GM12878 (cell line): ENCODE measurements at regions not wholly inside any gene's neighbourhood (a gene's known extent, or its start where the extent isn't known, plus 50 kb on each side); places are given as distances from the start of the nearest gene placed in this dataset.

ENCODE experiments used
- ATAC-seq: fragments of 200-7000 bp; cut with Tn5 transposase; 3 replicates; pipeline ENCODE4 v1.9.1; 2020; ENCODE audit warnings: mild to moderate bottlenecking, moderate library complexity
- BruUV-seq: library from RNA; stranded (reverse); fragments of 400-500 nt; replicated peaks from 2 replicates; lab custom pipeline; 2021; lab: Mats Ljungman, UMichigan
- CTCF ChIA-PET: fragments of 300-600 bp; sonication (Branson Sonifier 250); formaldehyde crosslinking; extraction: SDS; loops from one replicate; lab custom pipeline; 2021; ENCODE audit warnings: inconsistent platforms; lab: Yijun Ruan, JAX
- POLR2A ChIA-PET: fragments of 350-600 bp; formaldehyde crosslinking; extraction: SDS; loops from one replicate; lab custom pipeline; 2021; ENCODE audit warnings: inconsistent platforms; lab: Charles Lee
- RAD21 ChIA-PET: fragments of 300-600 bp; sonication (Branson Sonifier 250); formaldehyde crosslinking; loops from one replicate; lab custom pipeline; 2023; ENCODE audit warnings: antibody characterized with exemption; ENCODE audit not compliant: unreplicated experiment; lab: Charles Lee
- SMC1A ChIA-PET: fragments of 300-600 bp; sonication (Branson Sonifier 250); formaldehyde crosslinking; loops from one replicate; lab custom pipeline; 2023; ENCODE audit not compliant: unreplicated experiment, uncharacterized antibody; lab: Charles Lee
- DNase-seq: peaks from one replicate; pipeline ENCODE4 v3.0.0-alpha.2; 2011; ENCODE audit warnings: low read depth, low spot score
- FAIRE-seq: peaks from 3 replicates; lab custom pipeline; 2011; peaks lifted over from hg19 to GRCh38; lab: Jason Lieb, UNC
- H2AFZ ChIP-seq: 2 replicates; pipeline ENCODE4 v1.6.0; 2011; ENCODE audit warnings: low read depth, low read length, control low read depth; ENCODE audit not compliant: control insufficient read depth
- H3K27ac ChIP-seq: 2 replicates; pipeline ENCODE4 v1.5.1; 2011; ENCODE audit warnings: control low read depth; ENCODE audit not compliant: control insufficient read depth, insufficient read depth
- H3K27me3 ChIP-seq, 2 experiments: replicated peaks in 1 of 2; 2 replicates each; pipeline versions ENCODE4 v1.6.0 to v1.6.1; 2011; ENCODE audit warnings: low read length in 1 of 2; ENCODE audit not compliant: control insufficient read depth in 2 of 2, insufficient read depth in 2 of 2
- H3K36me3 ChIP-seq, 2 experiments: 2 replicates each; pipeline ENCODE4 v1.5.1; 2011; ENCODE audit warnings: low read length in 1 of 2; ENCODE audit not compliant: control insufficient read depth in 2 of 2, insufficient read depth in 2 of 2
- H3K4me1 ChIP-seq: 2 replicates; pipeline ENCODE4 v1.6.1; 2011; ENCODE audit warnings: mild to moderate bottlenecking, low read length, moderate library complexity, mixed read lengths; ENCODE audit not compliant: control insufficient read depth, insufficient read depth
- H3K4me2 ChIP-seq: 2 replicates; pipeline ENCODE4 v1.6.0; 2011; ENCODE audit warnings: control low read depth; ENCODE audit not compliant: control insufficient read depth, insufficient read depth
- H3K4me3 ChIP-seq: fragments of 200-600 bp; sonication (generic); 2 replicates; pipeline ENCODE4 v1.5.1; 2016
- H3K79me2 ChIP-seq: 2 replicates; pipeline ENCODE4 v1.6.0; 2011; ENCODE audit warnings: low read length; ENCODE audit not compliant: control insufficient read depth, insufficient read depth
- H3K9ac ChIP-seq: 2 replicates; pipeline ENCODE4 v1.8.0; 2011; ENCODE audit warnings: low read length, control low read depth, mixed read lengths; ENCODE audit not compliant: control insufficient read depth, insufficient read depth
- H3K9me3 ChIP-seq: replicated peaks from 3 replicates; pipeline ENCODE4 v1.5.1; 2011; ENCODE audit warnings: mild to moderate bottlenecking, low read length; ENCODE audit not compliant: control insufficient read depth, insufficient read depth
- H4K20me1 ChIP-seq: 2 replicates; pipeline ENCODE4 v1.6.0; 2011; ENCODE audit not compliant: control insufficient read depth, insufficient read depth
- CHD1 ChIP-seq: IDR thresholded peaks from 2 replicates; pipeline ENCODE4 v1.6.1; 2012; ENCODE audit warnings: low read depth, low read length, improper control_type of control experiment
- GATAD2B ChIP-seq: fragments of 450-650 bp; conservative IDR thresholded peaks from 2 replicates; pipeline ENCODE4 v1.6.1; 2017; ENCODE audit warnings: low read depth, mild to moderate bottlenecking, moderate library complexity
- NR2C1 ChIP-seq: fragments of 450-650 bp; IDR thresholded peaks from 2 replicates; pipeline ENCODE4 v1.6.1; 2017; ENCODE audit warnings: antibody characterized with exemption, mild to moderate bottlenecking, moderate library complexity
- PAX8 ChIP-seq: fragments of 450-650 bp; IDR thresholded peaks from 2 replicates; pipeline ENCODE4 v1.6.1; 2017; ENCODE audit warnings: mild to moderate bottlenecking, moderate library complexity
- POU2F2 ChIP-seq: IDR thresholded peaks from 3 replicates; pipeline ENCODE4 v1.6.1; 2011; ENCODE audit warnings: low read depth, mild to moderate bottlenecking, low read length, borderline replicate concordance
- RAD51 ChIP-seq: fragments of 450-650 bp; IDR thresholded peaks from 2 replicates; pipeline ENCODE4 v1.6.1; 2016; ENCODE audit warnings: moderate library complexity, mild to moderate bottlenecking, inconsistent platforms
- SIX5 ChIP-seq: IDR thresholded peaks from 2 replicates; pipeline ENCODE4 v1.6.1; 2011; ENCODE audit warnings: mild to moderate bottlenecking, low read depth, low read length, moderate library complexity; ENCODE audit not compliant: severe bottlenecking
- ZNF217 ChIP-seq: fragments of 450-650 bp; IDR thresholded peaks from 2 replicates; pipeline ENCODE4 v1.6.1; 2017; ENCODE audit warnings: antibody characterized with exemption, mild to moderate bottlenecking
- WGBS: methylation state at CpG from one replicate; pipeline ENCODE4 v1.1.6; 2016; ENCODE audit warnings: low lambda C conversion rate; ENCODE audit not compliant: insufficient replicate concordance, insufficient coverage; ENCODE audit errors: missing lambda C conversion rate; 5-methylcytosine and 5-hydroxymethylcytosine counted together
- in situ Hi-C: fragments of 300-500 bp; cut with MboI; formaldehyde crosslinking; loops from 9 replicates; pipeline ENCODE4 v1.14.3; 2018; ENCODE audit warnings: mixed read lengths
- intact Hi-C: fragments of 100-400 bp; cut with micrococcal nuclease; formaldehyde crosslinking; loops from one replicate; pipeline ENCODE4 v1.14.2; 2022; ENCODE audit not compliant: unreplicated experiment
- TF ChIP-seq, protein P1 (sequence below): fragments of 450-650 bp; formaldehyde crosslinking; IDR thresholded peaks from 2 replicates; pipeline ENCODE4 v1.5.0; 2022; ENCODE audit warnings: mild to moderate bottlenecking, missing genetic modification characterization

DNA sequence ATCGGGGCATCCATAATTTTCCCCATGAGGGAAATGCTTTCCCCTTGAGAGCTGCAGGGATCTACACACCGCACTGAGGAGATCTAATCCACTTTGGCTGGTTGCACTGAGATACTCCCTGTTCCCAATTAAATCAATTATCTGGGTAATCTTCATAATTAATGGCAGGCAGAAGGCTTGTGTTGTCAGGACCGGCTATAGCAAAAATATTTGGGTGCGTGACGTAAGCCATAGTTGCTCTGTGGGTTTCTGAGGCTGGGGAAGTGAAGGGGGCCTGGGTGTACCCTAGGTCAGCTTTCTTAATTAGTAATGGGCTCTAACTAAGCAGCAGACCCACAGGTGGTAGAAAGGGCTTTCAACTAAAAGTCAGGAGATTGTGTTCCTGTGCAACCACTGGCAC lies 62.8 kb upstream of the UPP2 start:
- ChIA-PET POLR2A (no interaction called here), SMC1A (no interaction called here), RAD21 (no interaction called here), CTCF (interaction anchor here (0.9 to 2.1 kb wide), 2 partner anchors 9 to 15 kb away, joined by 3 to 9 read pairs; no protein-coding TSS in a partner anchor)
- DNase-seq = no peak
- H3K4me1 ChIP-seq = no peaks in the 10 kb centered on the region
- FAIRE-seq = no peak
- no peaks in the 10 kb centered on the region for H3K9me3 ChIP-seq
- H2AFZ ChIP-seq = no peak overlapping the region
- no peaks in the 10 kb centered on the region for H3K36me3 ChIP-seq
- H3K4me2 ChIP-seq = no peak overlapping the region
- H3K4me3 ChIP-seq = no peak overlapping the region
- TF ChIP-seq ZNF217 = no peak
- no peak for TF ChIP-seq NR2C1
- TF ChIP-seq POU2F2 = no peak
- TF ChIP-seq, protein P1, sequence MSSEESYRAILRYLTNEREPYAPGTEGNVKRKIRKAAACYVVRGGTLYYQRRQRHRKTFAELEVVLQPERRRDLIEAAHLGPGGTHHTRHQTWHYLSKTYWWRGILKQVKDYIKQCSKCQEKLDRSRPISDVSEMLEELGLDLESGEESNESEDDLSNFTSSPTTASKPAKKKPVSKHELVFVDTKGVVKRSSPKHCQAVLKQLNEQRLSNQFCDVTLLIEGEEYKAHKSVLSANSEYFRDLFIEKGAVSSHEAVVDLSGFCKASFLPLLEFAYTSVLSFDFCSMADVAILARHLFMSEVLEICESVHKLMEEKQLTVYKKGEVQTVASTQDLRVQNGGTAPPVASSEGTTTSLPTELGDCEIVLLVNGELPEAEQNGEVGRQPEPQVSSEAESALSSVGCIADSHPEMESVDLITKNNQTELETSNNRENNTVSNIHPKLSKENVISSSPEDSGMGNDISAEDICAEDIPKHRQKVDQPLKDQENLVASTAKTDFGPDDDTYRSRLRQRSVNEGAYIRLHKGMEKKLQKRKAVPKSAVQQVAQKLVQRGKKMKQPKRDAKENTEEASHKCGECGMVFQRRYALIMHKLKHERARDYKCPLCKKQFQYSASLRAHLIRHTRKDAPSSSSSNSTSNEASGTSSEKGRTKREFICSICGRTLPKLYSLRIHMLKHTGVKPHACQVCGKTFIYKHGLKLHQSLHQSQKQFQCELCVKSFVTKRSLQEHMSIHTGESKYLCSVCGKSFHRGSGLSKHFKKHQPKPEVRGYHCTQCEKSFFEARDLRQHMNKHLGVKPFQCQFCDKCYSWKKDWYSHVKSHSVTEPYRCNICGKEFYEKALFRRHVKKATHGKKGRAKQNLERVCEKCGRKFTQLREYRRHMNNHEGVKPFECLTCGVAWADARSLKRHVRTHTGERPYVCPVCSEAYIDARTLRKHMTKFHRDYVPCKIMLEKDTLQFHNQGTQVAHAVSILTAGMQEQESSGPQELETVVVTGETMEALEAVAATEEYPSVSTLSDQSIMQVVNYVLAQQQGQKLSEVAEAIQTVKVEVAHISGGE (CRISPR knock-in tag) = no peak
- TF ChIP-seq GATAD2B = no peak
- TF ChIP-seq SIX5 = no peak
- no peak for TF ChIP-seq PAX8
- TF ChIP-seq CHD1 = no peak
- no peak for TF ChIP-seq RAD51
- H3K27ac ChIP-seq = no peak overlapping the region
- intact Hi-C loops = no loop called here
- 69% methylated on average over 5 of the region's 5 CpGs for WGBS
- H4K20me1 ChIP-seq = no peaks in the 10 kb centered on the region
- no peaks in the 10 kb centered on the region for H3K79me2 ChIP-seq
- in situ Hi-C loops = no loop called here
- H3K27me3 ChIP-seq = no peaks in the 10 kb centered on the region
- no TSS peak for BruUV-seq
- ATAC-seq = no peak
- no peak overlapping the region for H3K9ac ChIP-seq
